BJ (cell line): ENCODE measurements at regions not wholly inside any gene's neighbourhood (a gene's known extent, or its start where the extent isn't known, plus 50 kb on each side); places are given as distances from the start of the nearest gene placed in this dataset.

Source experiments
- CTCF ChIA-PET: fragments of 350-600 bp; formaldehyde crosslinking; extraction: SDS; loops from one replicate; lab custom pipeline; 2021; ENCODE audit warnings: antibody characterized with exemption, inconsistent platforms; lab: Yijun Ruan, JAX
- POLR2A ChIA-PET: fragments of 300-600 bp; sonication (Branson Sonifier 250); formaldehyde crosslinking; extraction: SDS; loops from one replicate; lab custom pipeline; 2021; ENCODE audit warnings: antibody characterized with exemption; lab: Charles Lee
- DNase-seq: peaks from one replicate; pipeline ENCODE4 v3.0.0-alpha.2; 2011; ENCODE audit warnings: low read depth
- H3K27me3 ChIP-seq: 2 replicates; pipeline ENCODE4 v1.6.0; 2011; ENCODE audit warnings: low read length; ENCODE audit not compliant: control insufficient read depth, insufficient read depth
- H3K36me3 ChIP-seq: 2 replicates; pipeline ENCODE4 v1.5.1; 2011; ENCODE audit warnings: low read length; ENCODE audit not compliant: control insufficient read depth, insufficient read depth
- H3K4me3 ChIP-seq: 2 replicates; pipeline ENCODE4 v1.5.1; 2011; ENCODE audit warnings: low read depth, mild to moderate bottlenecking, control low read depth, low read length
- CTCF ChIP-seq: IDR thresholded peaks from 2 replicates; pipeline ENCODE4 v1.5.1; 2011; ENCODE audit warnings: low read depth, mild to moderate bottlenecking, control low read depth, inconsistent platforms, low read length, moderate library complexity; ENCODE audit not compliant: insufficient read depth

GRCh38 chr2:103960951-103961350 is 893.0 kb upstream of the POU3F3 start:
- H3K27me3 ChIP-seq = no peaks in the 10 kb centered on the region
- no peak overlapping the region for H3K4me3 ChIP-seq
- no peak for TF ChIP-seq CTCF
- H3K36me3 ChIP-seq = no peaks in the 10 kb centered on the region
- POLR2A ChIA-PET = no interaction called here
- CTCF ChIA-PET = no interaction called here
- DNase-seq = no peak

- no peaks in the 10 kb centered on the region for H3K36me3 ChIP-seq
- no peak overlapping the region for H3K4me3 ChIP-seq
- TF ChIP-seq CTCF = no peak
- POLR2A ChIA-PET = no interaction called here
- CTCF ChIA-PET = no interaction called here
- no peak for DNase-seq
- no peaks in the 10 kb centered on the region for H3K27me3 ChIP-seq
Measured at GRCh38 chr2:103961862-103962261, 892.1 kb upstream of the POU3F3 start.

- Histone ChIP-seq H3K27me3 (no peaks in the 10 kb centered on the region), H3K36me3 (no peaks in the 10 kb centered on the region), H3K4me3 (no peak overlapping the region)
- POLR2A ChIA-PET = no interaction called here
- TF ChIP-seq CTCF = no peak
- CTCF ChIA-PET = interaction anchor here (0.5 kb wide), 1 partner anchor 69 kb away, joined by 3 read pairs; no protein-coding TSS in a partner anchor
- no peak for DNase-seq
Measured at GRCh38 chr2:103962670-103963069, 891.2 kb upstream of the POU3F3 start.

GRCh38 chr2:103963146-103963725 is 890.7 kb upstream of the POU3F3 start:
- no peak overlapping the region for H3K4me3 ChIP-seq
- TF ChIP-seq CTCF = no peak
- CTCF ChIA-PET = interaction anchor here (0.5 to 0.6 kb wide), 2 partner anchors 70 to 1122 kb away, joined by 3 to 4 read pairs; no protein-coding TSS in a partner anchor
- H3K36me3 ChIP-seq = no peaks in the 10 kb centered on the region
- no peak for DNase-seq
- POLR2A ChIA-PET = no interaction called here
- no peaks in the 10 kb centered on the region for H3K27me3 ChIP-seq

GRCh38 chr2:103977241-103977640 is 876.7 kb upstream of the POU3F3 start:
- Histone ChIP-seq H3K36me3 (no peaks in the 10 kb centered on the region), H3K27me3 (no peaks in the 10 kb centered on the region), H3K4me3 (no peak overlapping the region)
- TF ChIP-seq CTCF = no peak
- CTCF ChIA-PET = no interaction called here
- DNase-seq = no peak
- POLR2A ChIA-PET = no interaction called here
